ENCODE measurements at regions not wholly inside any gene's neighbourhood (a gene's known extent, or its start where the extent isn't known, plus 50 kb on each side); places are given as distances from the start of the nearest gene placed in this dataset.

DNA sequence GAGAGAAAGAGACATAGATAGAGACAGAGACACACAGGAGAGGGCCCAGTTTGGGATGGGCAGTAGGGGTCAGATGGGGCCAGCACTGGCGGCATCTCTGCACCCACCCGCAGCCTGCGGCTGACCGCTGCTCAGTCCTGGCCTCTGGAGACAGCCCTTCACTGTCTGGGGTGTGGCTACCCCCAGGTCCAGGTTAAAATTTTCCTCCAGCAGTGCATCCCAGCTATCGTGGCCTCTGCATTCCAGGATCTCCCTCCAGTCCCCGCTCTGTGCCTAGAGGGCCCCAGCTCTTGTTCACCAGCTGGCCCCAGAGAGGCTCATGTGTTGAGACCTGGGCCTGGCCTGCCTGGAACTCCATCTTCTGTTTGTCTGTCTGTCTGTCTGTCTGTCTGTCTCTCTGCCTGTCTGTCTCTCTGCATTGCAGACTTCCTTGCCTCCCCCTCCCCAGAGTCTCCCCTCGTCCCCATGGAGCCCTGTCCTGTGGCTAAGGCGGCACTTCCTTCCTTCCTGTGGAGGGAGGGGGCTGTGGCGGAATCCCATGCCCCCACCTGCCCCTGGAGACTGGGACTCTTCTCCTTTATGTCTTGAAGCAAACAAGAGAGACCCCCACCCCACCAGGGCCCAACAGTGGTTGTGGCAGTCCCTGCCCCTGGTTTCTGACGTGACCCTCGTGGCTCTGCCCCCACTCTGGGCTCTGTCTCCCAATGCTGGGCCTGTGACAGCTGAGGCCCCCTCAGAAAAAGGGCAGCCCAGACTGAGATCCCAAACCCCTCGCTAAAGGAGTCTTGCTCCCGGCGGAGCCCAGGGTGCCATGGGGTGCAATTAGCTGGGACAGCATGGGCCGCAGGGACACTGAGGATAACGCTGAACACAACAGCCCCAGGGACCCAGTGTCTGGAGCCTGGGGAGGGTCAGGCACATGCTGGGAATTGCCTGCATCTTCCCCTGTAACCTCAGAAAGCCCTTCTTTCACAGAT lies 241.8 kb downstream of the NPHP4 start:
- DNase-seq = no peak

DNA sequence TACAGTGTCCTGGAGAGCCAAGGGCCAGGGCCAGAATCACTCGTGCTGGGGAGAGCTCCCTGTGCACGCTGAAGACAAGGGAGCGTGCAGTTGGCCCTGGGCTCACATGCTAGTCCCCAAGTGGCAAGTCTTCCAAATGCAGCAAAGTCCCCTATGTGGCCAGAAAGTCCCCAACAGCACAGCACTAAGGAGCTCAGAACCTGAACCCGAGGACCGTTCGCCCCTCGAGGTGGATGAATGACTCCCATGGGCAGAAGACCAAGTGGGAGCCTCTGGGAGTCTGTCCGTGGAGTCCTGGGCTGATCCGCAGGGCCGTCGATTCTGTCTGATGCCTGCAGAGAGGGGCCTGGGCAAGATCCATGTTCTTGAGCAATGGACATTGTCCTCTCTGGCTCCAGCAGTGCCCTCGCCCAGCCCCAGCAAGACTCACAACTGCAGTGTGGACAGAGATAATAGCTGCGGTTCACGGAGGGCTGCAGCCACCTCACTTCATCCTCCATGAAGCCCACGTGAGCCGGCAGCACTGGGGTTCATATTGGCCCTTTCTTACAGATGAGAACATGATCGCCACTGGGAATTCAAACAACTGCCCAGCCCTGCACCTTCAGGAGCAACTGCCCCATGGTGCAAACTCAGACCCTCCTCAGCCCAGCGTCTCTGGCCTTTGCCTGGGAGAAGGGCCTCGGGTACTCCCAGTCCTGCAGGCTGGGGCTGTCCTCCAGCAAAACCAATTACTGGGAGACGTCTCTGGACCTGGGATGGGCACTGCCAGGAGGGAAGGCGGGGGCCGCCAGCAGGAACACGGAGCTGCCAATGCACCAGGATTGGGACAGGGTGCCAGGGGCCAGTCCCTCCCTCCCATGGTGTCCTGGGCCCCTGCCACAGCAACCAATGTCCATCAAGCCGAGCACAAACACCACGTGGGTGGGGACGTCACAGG lies 243.7 kb downstream of the NPHP4 start:
- no peak for DNase-seq

DNA sequence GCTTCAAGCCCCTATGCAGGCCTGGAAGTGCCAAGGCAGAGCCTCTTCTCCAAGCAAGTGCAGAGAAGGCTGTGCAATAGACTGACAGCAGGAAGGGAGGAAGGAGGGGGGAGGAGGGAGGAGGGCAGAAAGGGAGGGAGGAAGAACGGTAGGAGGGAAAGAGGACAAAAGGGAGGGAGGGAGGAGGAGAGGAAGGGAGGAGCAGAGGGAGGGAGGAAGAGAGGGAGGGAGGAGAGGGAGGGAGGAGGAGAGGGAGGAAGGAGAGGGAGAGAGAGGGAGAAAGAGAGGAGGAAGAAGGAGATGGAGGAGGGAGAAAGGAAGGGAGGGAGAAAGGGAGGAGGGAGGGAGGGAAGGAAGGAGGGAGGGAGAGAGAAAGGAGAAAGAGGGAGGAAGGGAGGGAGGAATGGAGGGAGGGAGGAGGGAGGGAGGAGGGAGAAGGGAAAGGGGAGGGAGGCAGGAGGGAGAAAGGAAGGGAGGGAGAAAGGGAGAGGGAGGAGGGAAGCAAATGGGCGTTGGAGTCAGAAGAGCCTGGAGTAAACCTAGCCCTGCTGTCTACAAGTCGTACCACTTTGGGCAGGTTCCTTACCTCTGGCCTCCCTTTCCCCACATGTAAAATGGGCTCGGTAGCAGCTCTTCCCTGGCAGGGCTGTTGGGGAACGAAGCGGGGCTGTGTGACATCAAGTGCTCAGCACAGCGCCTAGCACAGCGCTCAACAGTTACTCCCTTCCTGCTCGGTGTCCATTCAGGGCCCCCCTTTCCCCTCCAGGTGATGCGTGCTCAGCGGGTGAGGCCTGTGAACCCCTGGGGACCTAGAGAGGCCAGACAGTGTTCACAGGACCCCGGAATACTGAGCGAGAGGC lies 244.6 kb downstream of the NPHP4 start:
- no peak for DNase-seq

DNA sequence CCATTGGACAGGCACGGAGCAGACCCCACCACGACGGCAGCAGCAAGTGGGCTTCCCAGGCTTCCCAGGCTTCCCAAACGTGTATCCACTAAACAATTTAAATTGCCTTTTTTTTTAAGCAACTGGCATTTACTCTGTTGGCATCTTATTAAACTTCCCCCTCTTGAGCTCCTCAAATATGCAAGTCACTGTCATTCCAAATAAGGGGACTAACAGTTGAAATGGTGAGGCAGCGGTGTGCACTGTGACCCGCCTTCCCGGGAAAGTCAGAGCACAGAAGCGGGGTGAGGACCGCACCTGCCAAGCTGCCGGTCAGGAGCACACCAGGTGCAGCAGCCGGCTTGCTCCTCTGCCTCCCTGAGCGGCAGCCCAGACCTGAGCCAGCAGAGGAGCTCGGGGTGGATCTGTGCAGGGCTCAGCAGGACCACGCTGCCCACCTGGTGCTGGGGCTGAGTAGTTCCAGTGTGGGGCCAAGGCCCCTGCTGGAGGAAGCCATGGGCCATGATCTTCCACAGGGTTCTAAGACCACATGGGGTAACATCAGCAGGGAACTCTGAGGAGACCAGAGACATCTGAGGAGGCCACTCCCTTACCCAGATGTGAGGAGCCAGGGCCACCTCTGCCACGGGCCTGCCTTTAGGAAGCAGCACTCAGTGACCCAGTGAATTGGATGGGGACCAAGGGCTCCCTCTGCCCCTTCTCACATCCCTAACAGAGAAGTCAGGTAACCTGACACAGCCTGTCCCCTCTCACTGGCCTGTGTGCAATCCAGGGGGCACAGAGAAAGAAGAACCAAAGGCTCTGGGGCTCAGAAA lies 245.4 kb downstream of the NPHP4 start:
- DNase-seq = no peak

DNA sequence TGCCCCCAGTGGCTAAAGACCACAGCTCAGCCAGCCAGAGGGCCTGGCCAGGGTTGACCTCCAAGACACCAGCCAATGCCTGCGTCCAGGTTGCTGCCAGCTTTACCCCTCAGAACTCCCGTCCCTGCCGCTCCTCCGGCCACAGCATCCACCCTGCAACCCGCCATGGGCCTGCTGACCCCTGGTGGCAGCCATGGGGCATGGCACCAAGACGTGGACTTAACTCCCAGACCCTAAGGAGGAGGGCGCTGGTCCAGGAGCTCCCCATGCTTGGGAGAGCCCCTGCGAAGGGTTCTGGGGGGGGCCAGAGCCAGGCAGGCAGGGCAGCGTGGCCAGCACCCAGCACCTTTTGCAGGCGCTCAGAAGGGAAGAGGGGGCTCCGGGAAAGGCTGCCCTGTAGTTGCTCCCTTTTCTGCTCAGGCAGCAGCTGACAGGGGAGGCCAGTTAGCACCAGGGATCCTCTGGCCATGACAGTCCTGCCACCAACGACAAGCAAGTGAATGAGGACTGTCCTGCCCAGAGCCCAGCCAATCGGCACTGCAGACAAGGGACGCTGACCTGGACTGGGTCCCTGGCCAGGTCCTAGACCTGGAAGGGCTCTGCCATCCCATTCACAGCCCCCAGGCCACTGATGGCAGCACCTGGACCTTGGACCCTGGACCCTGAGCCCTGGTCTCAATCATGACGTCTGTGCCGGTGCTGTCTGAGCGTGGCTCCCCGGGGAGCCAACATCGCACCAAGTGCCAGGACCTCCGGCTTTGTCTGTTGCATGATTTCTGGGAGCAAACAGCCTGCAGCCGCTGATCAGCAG lies 246.2 kb downstream of the NPHP4 start:
- DNase-seq = peak in 47 of 51 donors; percentile 12 to 75 (median 54)

DNA sequence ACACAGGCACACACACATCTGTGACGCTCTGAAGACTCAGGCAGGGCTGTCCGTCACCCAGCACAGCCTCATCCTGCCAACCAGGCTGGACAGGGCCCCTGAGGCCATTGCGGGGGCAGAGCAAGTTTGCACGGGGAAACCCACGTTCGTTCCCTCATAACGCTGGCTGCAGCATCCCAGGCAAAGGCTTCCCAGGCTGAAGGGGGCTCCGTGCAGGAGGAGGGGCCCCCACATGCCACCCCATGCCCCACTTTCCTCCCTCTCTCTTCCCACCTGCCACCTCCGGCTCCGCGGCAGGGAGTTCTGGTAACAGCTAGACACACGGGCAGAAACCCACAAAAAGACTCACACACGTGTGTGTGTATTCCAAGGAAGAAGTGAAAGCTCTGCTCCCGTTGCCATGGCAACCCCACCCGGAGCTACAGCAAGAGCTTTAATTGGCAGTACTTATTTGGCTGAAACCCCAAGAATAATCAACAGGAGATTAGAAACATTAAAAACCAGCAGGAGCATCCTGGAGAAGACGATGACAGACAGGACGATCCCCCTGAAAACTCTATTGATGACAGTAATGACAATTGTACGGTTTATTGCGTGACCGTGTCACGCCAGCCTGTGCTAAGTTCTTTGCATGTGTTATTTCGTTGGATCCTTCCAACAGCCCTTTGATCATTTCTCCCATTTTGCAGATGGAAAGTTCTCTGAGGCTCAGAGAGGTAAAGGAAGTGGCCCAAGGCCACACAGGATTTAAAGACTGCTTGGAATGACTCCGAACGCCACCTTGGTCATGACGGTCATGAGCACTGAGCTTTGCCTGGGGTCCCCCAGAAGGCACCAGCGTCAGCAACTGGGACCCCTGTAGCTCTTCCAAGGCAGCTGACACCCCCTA lies 247.1 kb downstream of the NPHP4 start:
- DNase-seq = peak in 27 of 51 donors; percentile 11 to 79 (median 44)

DNA sequence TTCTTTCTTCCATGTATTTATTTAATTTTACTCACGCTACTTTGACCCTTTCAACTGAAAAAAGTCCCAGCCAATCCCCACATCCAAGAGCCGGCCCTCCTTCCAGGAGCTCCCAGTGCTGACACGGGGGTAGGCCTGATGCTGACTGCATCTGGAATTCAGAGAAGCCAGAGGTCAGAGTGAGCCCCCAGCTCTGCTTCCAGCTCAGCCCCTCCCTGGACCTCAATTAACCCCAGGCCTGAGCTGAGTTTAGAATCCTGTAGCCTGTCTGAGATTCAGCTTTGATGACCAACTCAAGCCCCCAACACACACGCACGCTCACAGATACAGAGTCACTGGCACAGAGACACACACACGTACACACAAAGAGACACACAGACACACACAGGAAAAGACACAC lies 247.9 kb downstream of the NPHP4 start:
- no peak for DNase-seq

DNA sequence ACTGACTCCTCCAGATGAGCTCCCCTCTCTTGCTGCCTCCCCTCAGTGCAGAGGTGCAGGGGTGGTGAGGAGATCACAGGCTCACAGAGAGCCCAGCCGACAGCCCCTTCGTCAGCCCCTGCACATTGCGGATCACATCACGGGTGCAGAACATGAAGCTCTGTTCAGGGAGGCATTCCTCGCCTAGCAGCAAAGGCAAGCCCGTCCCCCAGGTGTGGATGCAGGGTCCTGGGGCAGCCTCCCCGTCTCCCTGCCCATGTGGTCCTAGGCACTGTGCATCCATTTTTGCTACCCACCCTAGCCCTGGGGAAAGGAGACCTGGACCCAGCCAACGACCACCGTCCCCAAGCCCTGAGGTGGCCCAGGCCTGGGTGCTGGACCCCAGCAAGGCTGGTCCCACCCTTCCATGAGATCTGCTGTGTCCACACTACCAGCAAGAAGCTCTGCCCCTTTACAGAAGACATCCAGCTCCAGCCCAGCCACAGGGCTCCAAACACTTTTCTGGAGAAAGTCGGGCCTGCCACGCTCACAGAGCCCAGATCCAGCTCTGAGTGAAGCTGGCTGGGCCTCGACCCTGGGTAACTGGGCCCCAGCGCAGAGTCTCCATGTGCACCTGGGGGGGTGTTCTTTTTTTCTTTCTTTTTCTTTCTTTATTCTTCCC lies 248.7 kb downstream of the NPHP4 start:
- DNase-seq = no peak

DNA sequence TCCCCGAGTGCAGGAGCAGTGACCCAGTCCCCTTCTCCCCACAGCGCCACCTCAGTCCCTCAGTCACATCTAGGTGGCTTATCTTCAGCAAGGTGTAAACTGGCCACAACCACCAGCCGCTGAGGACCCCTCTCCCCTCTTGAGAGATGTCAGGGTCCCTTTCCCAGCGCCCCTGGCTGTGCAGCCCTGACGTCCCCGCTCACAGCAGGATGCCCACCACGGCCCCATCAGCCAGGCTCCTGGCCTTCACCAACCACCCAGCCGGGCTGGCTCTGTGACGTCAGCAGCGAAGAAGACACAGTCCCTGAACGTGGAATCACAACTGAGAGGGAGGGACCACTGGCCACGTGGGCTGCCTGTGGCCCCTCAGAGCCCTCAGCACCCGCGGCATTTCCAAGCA lies 249.4 kb downstream of the NPHP4 start:
- DNase-seq = no peak

DNA sequence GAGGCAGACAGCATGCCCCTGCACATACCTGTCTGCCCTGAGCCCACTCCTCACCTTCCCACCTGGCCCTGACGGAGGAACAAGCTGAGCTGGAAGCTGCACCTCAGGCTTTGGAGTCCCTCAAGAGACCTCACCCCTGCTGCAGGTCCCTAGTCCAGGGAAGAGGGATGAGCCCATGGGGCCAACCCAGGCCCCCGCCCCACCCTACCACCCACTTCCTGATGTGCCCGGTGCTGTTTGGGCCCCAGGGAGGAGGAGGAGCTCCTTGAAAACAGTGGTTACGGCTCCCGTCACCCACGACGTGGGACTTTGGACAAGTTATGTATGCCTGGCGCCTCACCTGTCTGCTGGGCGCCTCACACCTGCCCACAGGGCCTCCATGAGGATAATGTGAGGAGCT lies 250.2 kb downstream of the NPHP4 start:
- DNase-seq = no peak

DNA sequence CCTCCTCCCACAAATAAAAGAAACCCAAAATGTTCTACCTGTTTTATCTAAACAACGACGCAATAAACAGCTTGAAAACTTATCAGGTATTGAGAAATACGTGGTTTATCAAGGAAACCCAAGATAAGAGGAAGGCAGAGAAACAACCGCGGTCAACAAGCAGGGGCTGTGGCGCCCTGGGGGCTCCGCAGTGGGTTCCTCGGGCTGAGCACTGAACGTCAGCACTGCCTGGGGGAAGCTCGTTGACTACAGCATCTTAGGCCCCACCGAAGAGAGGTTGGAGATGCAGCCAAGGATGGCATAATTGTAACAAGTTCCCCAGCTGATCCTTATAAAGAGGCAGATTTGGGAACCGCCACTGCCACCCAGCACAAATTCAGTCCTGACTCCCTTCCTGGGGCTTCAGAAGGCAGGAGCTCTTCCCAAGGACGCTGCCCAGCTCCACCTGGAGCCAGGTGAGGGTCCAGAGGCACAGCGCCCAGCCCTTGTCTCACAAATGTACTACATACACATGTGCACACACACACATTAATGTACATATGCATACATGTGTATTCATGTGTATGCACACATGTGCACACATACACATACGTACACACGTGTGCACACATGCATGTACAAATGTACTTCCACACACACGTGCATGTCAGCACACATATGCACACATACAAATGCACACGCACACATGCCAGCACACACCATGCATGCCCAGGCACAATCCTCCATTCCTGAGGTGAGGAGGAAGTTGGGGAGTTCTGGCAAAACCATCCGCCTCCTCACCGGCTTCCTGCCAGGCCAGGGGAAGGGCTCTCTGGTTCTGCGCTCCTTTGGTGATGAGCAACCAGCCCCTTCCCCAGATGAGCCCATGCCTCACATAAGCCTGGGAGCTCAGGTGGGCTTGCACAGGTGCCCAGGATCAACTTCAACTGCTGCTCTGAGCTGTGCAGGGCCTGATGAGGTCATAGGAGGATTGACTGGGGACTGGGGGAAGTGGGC lies 251.1 kb downstream of the NPHP4 start:
- DNase-seq = no peak

DNA sequence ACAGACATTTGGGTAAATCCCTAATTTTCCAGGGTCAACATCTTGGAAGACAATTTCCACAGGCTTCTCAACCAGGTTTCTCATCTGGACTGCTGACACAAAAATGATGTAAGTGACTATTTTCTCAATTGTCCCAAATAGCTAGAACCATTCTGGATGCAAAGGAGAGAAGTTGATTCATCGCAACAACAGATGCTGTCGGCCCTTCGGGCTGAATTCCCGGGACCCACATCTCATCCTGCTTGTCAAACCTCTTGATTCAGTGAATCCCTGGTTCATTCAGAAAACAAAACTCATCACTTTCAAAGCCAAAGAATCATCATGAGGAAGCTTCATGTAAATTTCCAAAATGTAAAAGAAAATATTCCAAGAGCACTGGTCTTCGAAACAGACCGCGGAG lies 251.8 kb downstream of the NPHP4 start:
- DNase-seq = no peak

DNA sequence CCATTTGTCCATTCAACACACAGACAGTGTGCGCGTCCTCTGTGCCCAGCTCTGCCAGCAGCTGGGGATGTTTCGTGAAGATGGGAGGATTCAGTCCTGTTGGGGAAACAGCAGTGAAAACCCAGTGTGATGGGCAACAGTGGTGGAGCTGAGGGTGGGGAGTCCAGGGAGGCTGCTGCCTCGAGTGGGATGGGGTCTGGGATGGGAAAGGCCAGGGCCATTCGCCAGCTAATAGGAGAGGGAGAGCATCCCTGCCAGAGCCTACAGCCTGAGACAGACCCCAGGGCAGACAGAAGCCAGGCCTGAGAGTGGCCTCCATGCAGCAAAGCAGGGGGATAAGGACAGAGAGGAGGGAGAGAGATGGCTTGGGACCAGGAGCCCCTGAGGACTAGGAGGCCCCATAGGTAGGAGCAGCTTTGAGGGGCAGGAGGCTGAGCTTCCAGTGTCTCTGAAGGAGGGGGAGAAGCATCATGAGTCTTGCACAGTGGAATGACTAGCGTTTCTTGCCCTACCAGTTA lies 252.6 kb downstream of the NPHP4 start:
- DNase-seq = no peak

DNA sequence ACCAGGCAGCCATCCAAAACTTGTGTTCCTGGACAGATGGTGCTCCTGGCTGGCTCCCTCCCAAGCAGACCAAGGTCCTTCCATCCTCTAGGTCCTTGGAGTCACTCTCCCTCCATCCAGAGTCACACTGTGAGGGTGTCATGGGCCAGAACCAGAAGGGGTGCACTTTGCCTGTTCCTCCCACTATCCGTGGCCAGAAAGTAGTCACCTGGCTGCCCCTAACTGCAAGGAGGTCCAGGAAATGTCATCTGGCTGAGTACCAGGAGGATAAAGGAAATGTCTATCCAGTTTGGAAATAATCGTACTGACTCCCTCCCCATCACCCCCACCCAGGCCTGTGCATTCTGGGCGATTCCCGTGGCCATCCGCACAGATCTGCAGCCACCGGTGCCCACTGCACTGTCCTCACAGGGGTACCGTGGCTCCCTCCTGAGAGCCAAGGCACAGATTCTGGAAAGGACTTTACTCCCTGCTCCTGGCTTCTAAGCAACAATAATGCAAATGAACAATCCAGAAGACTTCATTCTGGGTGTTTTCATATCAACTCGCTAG lies 253.2 kb downstream of the NPHP4 start:
- no peak for DNase-seq

DNA sequence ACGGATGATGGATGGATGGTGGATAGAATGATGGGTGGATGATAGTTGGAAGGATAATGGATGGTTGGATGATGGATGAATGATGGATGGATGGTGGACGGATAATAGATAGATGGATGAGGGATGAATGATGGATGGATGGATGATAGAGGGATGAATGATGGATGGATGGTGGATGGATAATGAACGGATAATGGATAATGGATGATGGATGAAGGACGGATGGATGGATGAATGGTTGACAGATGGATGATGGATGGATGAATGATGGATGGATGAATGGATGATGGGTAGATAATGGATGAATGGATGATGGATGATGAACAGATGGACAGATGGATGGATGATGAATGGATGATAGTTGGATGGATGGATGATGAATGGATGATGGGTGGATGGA lies 255.1 kb downstream of the NPHP4 start:
- no peak for DNase-seq

DNA sequence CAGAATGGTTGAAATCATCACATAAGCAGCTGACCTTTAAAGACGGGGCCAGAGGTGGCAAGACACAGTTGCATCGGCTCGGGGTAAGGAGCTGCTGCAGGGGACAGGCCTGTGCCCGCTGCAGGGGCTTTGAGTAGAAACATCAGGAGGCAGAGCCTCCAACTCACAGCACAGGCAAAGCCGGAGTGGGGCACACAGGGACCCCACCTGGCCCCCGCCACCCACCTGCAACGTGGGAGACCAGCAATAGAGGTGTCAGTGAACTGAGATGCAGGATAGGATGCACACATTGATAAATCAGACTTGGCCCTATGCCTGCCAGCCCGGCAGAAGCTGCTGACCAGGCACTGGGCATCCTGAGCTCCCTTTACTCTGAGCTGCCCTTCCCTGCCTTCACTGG lies 257.2 kb downstream of the NPHP4 start:
- no peak for DNase-seq

Data from hypothalamus (tissue), 51 donors.